ENCODE measurements at regions not wholly inside any gene's neighbourhood (a gene's known extent, or its start where the extent isn't known, plus 50 kb on each side); places are given as distances from the start of the nearest gene placed in this dataset.
A peak's percentile ranks its signal among the peaks of the same experiment; 100 is the strongest.

DNA sequence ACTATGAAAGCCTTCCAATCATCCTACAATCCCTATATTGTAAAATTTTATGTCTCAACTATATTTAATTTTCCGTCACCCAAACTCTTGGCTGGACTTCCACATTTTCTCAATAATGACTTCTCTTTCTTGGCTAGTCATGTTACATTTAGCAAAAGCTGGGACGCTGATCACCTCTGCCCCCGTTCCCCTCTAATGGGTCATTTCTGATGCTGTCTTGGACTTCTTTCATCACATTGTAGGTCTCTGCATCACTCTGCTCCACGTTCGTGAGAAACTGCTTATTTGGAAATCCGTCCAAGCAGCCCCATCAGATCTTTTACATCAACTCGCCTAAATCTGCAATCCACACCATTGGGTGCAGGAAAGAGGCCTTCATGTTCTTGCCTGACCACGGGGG, 203.8 kb downstream of the MYLK4 start:
- no peak for ATAC-seq
- Histone ChIP-seq H3K4me3 (no peak overlapping the region), H3K36me3 (no peaks in the 10 kb centered on the region), H3K27me3 (peaks cover 0 to 35% of the 10 kb centered on the region in 2 donors), H3K27ac (no peak overlapping the region), H3K9me3 (no peaks in the 10 kb centered on the region), H3K4me1 (peaks cover 11 to 36% of the 10 kb centered on the region in 2 donors)
- TF ChIP-seq, protein P1, sequence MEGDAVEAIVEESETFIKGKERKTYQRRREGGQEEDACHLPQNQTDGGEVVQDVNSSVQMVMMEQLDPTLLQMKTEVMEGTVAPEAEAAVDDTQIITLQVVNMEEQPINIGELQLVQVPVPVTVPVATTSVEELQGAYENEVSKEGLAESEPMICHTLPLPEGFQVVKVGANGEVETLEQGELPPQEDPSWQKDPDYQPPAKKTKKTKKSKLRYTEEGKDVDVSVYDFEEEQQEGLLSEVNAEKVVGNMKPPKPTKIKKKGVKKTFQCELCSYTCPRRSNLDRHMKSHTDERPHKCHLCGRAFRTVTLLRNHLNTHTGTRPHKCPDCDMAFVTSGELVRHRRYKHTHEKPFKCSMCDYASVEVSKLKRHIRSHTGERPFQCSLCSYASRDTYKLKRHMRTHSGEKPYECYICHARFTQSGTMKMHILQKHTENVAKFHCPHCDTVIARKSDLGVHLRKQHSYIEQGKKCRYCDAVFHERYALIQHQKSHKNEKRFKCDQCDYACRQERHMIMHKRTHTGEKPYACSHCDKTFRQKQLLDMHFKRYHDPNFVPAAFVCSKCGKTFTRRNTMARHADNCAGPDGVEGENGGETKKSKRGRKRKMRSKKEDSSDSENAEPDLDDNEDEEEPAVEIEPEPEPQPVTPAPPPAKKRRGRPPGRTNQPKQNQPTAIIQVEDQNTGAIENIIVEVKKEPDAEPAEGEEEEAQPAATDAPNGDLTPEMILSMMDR (IDR thresholded peaks at IDR 0.05), result no peak
- no peak for DNase-seq
- intact Hi-C loops (cut with DNase I), result no loop called here

DNA sequence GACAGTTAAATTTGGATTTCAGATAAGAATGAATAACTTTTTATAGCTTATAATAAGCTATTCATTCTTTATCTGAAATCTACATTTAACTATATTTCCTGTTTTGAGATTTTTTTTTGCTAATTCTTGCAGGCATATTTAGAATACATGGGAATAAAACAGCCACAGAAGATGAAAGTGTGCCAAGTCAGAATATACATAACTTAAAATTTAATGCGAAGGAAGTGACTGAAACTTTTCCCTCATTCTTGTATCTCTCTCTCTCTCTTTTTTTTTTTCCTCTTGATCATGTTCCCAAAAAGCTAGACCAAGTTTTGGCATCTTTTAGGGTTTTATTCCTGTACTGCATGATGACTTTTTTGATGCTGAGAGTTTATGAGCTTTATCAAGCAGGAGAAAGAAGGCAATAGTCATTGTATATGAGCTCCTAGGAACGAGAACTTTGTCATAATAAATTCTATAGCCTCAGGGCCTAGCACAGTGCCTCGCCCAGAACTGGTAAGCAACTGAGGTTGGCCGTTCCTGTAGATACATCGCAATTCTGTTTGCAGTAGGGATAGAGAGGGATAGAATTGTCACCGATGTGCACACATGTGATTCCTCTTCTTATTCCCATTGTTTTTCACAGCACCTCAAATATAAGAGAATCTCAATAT, 205.2 kb downstream of the MYLK4 start:
- TF ChIP-seq, protein P1 (IDR thresholded peaks at IDR 0.05), result no peak
- H3K27ac ChIP-seq, result no peak overlapping the region
- no peaks in the 10 kb centered on the region for H3K36me3 ChIP-seq
- H3K27me3 ChIP-seq, result peaks cover 0 to 39% of the 10 kb centered on the region in 2 donors
- ATAC-seq (no peak), DNase-seq (no peak)
- no peaks in the 10 kb centered on the region for H3K9me3 ChIP-seq
- intact Hi-C loops (cut with DNase I), result no loop called here
- H3K4me3 ChIP-seq, result no peak overlapping the region
- peaks cover 14 to 42% of the 10 kb centered on the region in 2 donors for H3K4me1 ChIP-seq

DNA sequence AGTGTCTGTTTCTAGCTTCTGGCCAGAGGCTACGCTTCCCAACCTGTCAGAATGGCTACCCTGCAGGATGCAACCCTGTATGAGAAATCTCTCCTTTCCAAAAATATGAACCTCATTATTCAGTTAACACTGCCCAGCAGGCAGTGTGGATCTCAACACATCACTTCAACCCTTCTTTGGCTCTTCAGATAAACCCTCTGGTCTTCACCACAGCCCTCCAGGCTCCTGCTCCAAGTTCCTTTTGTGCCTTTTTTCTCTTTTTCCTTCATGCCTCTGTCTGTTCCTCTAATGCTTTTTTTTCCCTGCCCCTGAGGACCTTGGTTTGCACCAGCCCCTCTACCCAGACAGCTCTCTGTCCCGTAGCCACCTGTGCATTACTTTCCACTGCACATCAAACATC, 207.4 kb downstream of the MYLK4 start:
- H3K27me3 ChIP-seq, result peaks cover 0 to 39% of the 10 kb centered on the region in 2 donors
- no peaks in the 10 kb centered on the region for H3K9me3 ChIP-seq
- no peak overlapping the region for H3K4me3 ChIP-seq
- no peak for ATAC-seq
- TF ChIP-seq, protein P1 (IDR thresholded peaks at IDR 0.05), result no peak
- peaks cover 14 to 42% of the 10 kb centered on the region in 2 donors for H3K4me1 ChIP-seq
- H3K27ac ChIP-seq, result no peak overlapping the region
- no peak for DNase-seq
- H3K36me3 ChIP-seq, result no peaks in the 10 kb centered on the region
- intact Hi-C loops (cut with DNase I), result no loop called here

DNA sequence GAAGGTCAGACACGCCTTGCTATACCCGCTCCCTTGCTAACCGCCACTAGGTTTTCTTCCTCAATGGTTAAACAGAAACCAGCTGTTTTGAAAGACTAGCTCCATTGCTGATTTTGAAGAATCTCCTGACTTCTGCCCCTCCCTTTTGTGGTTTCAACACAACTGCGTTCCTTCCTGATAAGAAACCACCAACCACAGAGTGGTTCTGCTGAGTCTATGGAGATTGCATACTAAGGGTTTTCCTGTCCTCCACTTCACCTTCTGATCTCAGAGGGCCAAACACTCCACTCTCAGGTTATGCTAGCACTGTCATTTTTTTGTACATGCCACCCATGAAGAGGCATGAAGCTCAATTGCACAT, 207.9 kb downstream of the MYLK4 start:
- peak; percentile 91 for ATAC-seq

DNA sequence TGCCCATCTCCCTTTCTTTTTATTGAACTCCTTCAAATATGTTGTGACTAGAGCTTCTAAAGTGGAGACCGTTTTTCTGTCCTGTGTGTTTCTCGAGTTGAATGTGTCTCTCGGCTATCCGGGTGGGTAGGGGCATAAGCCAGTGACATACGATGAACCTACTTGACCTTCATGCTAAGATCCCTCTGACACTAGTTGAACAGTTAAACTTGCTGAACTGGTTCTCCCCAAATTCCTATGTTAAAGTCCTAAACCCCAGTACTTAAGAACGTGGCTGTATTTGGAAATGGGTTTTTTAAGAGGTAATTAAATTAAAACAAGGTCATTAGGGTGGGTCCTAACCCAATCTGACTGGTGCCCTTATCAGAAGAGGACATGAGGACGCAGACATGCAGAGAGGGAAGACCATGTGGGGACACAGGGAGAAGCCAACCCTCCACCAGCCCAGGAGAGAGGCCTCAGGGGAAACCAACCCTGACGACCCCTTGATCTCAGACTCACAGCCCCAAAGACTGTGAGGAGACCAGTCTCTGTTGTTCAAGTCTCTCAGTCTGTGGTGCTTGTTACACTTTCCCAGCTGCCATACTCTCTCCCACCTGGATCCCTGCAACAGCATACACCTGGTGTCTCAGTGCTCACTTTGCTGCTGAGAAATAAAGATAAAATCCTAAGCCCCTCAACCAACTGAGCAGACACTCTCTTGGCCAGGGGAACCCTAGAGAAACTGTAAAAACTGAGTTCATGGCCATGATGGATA, 208.4 kb downstream of the MYLK4 start:
- Histone ChIP-seq H3K27me3 (peaks cover 0 to 48% of the 10 kb centered on the region in 2 donors), H3K36me3 (no peaks in the 10 kb centered on the region), H3K4me1 (peaks cover 14 to 35% of the 10 kb centered on the region in 2 donors), H3K4me3 (no peak overlapping the region), H3K9me3 (no peaks in the 10 kb centered on the region), H3K27ac (no peak overlapping the region)
- DNase-seq (no peak), ATAC-seq (peak; percentile 32)
- TF ChIP-seq, protein P1 (IDR thresholded peaks at IDR 0.05), result no peak
- intact Hi-C loops (cut with DNase I), result no loop called here

More for the DNA sequence above, 207.9 kb downstream of the MYLK4 start:
- intact Hi-C loops (cut with DNase I), result no loop called here
- peaks cover 0 to 43% of the 10 kb centered on the region in 2 donors for H3K27me3 ChIP-seq
- no peak overlapping the region for H3K27ac ChIP-seq
- H3K4me1 ChIP-seq, result peaks cover 14 to 41% of the 10 kb centered on the region in 2 donors
- no peaks in the 10 kb centered on the region for H3K36me3 ChIP-seq
- H3K4me3 ChIP-seq, result no peak overlapping the region
- H3K9me3 ChIP-seq, result no peaks in the 10 kb centered on the region
- TF ChIP-seq, protein P1 (IDR thresholded peaks at IDR 0.05), result peak in 1 of 2 donors; percentile 17
- DNase-seq, result peak in 2 of 4 donors; percentile 37 to 51

Data from left lung (tissue), 4 donors.